Activated naive CD4-positive, alpha-beta T cell (primary cell): ENCODE measurements at regions not wholly inside any gene's neighbourhood (a gene's known extent, or its start where the extent isn't known, plus 50 kb on each side); places are given as distances from the start of the nearest gene placed in this dataset.

Experiments used
- DNase-seq, 4 experiments: peaks; one replicate each; lab custom pipeline; 2025; lab: John Stamatoyannopoulos, UW

DNA sequence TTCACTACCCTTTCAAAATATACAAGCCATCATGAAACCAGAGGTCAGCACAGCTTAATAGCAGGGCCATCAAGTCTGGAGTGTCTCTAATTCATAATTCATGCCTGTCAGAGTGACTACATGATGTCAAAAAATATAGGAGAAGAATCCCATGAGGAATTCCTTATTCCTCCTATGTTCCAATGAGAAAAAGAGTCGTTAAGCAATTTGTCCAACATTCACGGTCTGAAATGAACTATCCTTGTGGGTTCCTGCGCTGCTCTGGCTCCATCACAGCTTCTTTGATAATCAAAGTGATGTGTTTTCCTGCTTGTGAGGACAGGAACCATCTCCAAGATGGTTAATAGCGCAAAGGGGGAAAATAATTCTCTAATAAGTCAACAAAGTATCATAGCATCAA lies 560.4 kb upstream of the KLHL29 start:
- DNase-seq: no peak

DNA sequence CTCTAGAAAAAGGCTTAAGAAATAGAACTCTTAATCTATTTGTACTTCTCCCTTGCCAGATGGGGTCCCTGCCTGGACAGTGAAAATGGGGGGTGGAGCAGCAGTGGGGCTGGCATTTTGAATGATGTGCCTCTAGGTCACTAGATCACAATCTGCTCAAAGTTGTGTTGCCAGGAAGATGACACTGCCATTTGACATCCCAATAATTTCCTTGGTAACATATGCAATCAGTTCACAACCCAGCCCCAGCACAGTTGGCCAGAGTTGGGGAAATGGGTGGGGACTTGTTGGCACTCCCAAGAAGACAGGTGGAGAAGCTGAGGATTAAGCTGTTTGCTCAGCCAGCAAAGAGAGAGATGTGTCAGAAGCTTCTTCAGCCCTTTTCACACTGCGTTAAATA lies 558.3 kb upstream of the KLHL29 start:
- no peak for DNase-seq

DNA sequence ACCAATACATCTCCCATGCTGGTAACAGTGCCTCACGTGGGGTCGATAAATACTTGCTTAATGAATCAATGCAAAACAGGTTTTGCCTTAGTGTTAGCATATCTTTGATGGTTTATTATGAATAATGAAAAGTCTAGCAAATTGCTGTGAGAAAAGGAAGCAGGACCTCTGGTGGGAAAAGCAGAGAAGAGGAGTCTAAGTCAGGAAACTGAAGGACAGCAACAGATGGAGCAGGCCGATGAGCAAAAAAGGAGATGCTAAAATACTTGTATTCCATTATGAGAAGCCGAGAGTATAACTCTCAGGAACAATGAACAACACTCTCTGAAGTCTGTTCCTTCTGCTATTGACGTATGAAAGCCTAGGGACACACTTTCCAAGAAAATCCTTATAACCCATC lies 555.2 kb upstream of the KLHL29 start:
- no peak for DNase-seq

DNA sequence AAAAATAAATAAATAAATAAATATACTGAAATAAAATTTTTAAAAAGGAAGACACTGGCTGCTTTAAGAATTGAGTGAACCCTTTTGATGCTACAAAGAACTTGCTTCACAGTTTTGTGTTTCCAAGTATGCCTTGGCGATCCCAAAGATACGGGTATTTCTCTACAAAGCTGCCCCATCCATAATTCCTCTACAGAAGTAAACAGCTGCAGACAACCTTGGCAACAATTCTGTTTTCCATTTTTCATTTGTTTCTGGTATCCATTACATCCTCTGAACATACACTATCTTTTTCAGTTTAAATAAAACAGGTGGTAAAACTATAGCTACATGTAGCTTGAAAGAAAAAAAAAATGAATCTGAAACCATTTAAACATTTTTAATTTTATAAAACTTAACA lies 552.8 kb upstream of the KLHL29 start:
- no peak for DNase-seq

DNA sequence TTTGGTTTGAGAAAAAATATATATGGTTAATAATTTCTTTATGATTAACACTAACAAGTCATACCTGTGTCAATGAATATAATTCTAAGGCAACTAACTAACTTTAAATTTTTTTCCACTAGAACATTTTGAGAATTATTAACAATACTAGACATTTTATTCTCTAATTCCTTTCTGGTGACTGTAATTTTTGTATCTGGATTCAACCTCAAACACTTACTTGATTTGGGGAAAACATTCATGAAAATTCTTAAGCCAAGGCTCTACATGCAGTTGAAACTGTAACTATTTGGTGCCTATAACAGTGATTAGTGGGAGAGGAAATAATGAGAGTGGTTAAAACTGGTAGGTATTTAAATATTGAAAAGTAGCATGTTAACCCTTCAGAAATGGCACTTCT lies 546.5 kb upstream of the KLHL29 start:
- no peak for DNase-seq

DNA sequence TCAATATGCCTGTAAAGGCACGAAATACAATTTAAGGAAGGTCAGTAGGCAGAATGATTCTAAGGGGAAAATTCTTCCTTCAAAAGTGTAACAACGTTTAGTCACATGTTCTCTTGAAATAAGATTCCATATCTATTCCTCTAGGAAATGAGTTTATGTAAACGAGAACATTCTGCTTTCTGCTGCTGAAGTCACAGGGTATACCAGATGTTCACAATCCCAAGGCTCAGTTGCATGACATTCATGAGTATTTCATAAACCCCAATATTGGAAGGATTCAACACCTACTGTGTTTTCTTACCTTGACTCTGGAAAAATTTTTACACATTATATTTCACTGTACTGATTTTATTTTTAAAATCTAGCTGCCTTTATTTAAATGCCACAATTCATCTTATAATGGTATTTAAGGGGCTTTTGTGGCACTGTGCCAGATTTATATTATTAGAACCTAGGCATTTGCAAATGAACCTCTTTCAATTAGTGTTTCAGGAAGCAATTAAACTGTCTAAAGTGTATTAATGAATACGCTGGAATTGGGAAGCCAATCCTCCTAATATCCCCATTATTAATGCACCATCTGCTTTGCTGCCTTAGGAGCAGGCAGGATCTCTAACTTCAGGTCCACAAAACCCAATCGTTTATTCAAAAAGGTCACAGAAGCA lies 542.6 kb upstream of the KLHL29 start:
- no peak for DNase-seq

DNA sequence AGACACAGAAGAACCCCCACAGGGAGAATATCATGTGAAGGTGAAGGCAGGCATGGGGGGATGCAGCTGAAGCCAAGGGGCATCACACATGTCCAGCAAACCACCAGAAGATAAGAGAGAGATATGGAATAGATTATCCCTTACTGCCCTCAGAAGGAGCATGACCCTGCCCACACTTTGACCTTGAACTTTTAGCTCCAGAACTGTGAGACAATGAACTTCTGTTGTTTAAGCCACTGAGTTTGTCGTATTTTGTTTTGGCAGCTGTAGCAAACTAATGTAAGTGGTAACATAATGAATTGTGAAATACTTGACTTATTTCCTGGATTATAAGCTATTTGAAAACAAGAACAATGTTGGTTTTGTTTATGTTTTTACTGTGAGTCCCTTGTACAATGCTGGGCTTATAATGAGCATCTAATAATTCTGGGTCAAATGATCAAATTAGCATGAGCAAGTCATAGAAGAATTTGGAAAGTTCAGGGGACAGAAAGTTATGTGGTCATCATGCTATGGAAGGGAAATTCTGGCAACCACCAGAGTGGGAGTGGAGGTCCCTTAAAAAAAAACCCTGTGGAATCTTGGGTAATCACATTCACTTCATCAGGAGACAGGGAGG lies 541.0 kb upstream of the KLHL29 start:
- DNase-seq: no peak

DNA sequence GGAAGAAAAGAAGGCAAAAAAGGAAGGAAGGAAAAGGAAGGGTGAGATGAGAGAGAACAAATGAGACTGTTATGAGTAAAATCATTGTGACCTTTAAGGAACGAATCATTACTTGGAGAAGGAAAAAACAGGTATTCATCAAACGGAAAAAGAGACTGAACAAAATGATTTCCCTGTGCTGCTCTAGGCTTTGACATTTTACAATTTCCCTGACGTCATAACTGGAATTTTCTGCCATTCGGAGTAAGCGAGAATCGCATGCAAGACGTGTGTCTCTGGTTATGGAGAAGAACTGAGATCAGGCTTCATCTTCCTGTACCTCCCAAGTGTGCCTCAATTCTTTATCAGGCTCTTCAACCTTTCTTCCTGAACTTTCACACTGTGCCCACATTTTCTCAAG lies 534.7 kb upstream of the KLHL29 start:
- no peak for DNase-seq

DNA sequence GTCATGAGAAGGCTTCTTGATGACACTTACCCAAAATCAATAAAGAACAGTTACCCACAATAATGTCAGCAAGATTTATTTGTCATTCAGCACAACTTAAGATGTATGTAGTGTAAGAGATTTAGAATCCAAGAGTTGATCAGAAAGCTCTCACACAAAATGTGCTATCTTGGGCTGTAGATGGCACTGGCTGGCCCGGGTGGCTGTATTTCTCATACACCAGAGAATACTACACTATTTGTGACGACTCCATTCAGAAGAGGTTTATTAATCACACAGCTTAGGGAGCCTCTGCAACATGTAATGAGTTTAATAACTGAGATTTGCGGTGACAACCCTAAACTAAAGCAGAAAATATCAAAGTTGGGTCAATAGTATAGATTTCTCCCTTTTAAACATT lies 530.4 kb upstream of the KLHL29 start:
- DNase-seq: no peak

DNA sequence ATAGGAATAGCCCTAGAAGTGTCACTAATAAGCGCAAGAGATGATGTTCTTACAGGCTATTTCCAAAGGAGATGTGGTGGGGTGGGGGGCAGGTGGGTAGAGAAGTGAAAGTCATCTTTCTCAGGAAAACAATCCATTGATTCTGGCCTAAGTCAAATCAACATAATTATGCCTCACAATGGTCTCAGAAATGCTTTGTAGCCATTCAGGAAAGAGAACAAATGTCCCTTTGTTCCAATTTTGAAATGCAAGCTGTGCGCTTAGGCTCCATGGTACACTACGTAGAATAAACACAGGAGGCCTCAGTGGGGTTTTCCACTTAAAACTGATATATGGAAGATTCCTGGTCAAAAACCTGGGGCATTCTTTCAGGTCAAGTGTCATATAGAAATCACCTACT lies 529.9 kb upstream of the KLHL29 start:
- DNase-seq: no peak

DNA sequence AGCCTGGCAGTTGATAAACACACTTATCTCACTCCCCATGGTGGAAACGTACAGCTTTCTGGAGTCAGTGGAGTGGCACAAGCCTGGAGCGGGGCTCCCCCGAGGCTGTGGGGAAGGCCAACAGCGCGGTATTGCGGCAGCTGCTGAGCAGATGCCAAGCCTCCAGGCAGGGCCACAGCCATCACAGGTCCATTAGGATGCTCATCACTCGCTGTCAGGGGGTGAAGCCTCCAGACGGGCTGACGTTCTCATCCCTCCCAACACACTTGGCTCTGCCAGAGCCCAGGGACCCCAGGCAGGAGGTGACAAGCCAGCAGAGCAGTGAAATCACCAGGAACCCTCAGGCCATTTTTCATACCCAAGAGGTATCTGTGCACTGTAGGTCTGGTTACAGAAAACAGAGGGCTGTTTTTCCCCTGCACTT lies 529.2 kb upstream of the KLHL29 start:
- DNase-seq: no peak

DNA sequence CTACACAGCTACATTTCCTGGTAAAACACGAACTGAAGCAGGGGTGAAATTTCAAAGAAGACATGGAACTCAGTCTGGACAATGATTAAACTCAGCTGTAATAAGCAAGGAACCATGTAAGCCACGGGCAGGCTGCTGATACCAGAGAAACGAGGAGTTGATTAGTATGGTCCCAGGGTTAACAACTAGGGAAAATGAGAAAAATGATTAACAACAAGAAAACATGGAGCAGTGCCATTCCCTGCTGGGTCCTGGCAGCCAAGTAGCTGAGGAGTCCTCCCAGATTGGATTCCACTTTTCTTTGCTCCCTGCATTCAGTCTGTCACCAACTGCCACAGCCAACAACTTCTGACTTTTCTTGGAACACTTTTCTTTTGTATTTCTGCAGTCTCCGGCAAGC lies 517.0 kb upstream of the KLHL29 start:
- DNase-seq: no peak

DNA sequence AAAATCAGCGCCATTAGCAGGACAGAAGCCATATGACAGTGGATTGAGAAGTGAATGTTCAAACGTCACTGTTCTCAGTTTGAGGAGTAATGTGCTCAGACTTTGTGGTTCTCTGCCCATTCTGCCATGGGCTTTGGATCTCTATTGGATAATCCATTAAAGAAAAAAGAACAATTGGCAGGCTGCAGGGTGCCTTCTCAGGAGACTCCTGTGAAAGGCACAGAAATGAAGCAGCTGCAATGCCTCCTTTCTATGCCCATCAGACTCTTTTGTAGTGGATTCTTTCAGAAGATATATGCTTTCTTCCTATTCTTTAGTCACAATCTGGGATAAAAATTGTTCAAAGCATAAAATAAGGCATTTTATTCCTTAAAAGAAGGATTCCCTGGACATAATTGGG lies 506.9 kb upstream of the KLHL29 start:
- no peak for DNase-seq

DNA sequence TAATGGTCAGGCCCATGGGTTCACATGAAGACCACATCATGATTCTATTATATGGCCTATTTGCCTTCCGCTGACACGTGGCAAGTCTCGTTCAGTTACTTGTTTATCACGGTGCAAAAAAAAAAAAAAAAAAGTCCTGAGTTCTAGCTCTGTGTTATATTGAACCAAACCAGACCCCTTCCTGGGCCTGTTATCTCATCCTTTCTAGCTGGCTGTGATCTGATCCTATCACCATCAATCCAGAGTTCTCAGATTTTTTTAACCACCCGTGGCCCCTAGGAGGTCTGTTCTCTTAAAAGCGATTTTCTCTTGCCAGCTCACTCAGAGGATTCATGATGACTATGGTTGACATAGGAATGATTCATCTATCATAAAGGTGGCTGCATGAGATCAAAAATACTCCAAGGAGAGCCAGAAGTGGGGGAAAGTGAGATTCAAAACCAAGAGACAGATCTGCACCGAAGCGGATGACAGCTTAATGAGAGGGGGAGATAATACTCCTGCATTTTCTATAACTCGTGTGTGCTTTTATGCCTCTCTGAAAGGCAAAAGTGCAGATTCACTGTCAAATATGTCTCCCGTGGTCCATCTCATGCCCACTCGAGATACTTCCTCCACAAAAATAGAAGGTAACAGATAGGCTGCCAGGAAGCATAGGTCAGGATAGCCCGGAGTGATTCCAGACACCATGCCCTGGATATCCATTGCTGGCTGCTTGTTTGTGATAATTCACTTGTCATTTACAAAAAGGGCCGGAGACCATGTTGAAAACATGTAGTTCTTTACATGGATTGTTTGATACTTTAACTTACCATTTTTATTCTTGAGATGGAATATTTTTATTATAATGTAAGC lies 505.7 kb upstream of the KLHL29 start:
- no peak for DNase-seq

DNA sequence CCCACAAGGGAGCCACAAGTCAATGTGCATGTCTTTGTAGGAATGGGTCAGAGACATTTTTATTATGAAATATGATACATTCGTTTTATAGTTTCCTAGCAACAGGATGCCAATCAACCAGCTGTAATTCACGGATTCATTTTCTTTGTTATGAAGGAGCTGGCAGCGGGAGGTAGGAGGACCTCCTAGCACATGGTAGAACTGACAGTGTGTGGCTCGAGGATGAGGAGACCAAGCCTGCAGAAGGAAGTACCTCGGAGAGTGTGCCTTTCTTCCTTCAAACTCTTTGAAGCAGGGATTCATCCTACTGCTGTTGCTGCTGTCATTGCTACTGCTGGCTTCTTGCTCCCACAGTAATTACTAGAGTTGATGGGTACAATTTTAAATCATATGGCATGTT lies 504.8 kb upstream of the KLHL29 start:
- no peak for DNase-seq

DNA sequence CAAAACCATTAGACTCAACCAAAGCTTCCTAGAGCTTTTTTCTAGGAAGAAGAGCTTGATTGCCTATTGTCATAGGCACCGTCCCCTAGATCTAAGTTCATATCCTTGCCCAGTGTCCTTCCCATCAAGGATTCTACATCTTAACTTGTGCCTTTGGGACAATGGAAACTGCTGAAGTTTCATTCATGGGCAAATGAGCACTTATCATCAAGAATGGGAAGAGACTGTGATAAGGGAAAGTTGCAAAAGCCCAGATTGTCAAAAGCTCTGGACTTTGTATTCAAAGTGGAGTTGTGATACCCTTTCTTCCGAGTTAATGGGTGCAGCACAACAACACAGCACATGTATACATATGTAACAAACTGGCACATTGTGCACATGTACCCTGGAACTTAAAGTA lies 503.0 kb upstream of the KLHL29 start:
- no peak for DNase-seq

DNA sequence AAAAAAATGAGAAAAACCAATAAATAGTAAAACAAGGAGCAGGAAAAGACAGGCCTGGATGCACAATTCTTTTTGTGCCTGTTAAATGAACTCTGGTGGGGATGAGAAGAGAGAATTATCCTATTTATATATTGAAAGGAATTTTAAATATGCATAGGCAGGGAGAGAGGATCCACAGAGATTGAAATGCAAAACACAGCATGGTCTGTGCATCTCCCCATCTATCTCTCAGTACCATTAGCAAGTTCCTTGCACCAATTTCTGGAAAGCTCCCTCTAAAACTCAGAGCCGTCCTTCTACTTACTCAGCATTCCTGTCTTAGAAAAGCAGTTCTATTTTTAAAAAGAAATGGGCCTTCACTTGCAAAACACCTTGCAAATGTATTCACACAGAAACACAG lies 502.3 kb upstream of the KLHL29 start:
- no peak for DNase-seq

DNA sequence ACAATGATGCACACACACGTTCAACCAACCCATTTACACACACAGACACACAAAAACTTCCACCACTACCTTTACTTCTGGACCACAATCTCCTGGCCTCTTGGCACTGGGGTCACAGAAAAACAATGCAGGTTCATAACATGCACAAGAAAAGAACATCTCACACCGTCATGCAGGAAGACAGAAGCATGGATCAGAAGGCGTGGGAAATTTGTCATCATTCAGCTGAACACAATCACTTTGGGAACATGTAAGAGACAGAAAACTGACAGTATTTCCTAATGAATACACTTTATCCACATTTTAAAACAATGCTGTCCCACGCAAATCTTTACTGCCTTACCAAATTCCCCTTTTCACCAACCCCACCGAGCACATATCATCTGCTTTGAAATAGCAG lies 501.9 kb upstream of the KLHL29 start:
- DNase-seq: no peak

DNA sequence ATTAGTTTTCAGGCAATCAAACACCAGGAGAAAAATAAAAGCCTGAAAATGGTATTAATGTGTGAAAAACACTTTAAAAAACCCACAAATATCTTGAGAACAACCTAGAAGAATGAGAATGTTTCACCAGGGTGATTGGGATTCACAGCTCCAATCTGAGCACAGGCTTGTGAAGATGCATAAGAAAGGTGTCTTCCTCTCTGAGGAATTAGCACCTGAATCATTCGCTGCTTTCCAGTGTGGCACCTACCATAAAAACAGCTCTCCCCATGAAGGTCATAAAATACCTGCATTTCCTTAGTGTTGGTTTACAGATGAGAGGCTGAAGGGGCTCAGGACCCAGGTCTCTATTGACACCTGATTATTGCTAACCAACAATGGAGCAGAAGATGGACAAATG lies 499.7 kb upstream of the KLHL29 start:
- DNase-seq: no peak

DNA sequence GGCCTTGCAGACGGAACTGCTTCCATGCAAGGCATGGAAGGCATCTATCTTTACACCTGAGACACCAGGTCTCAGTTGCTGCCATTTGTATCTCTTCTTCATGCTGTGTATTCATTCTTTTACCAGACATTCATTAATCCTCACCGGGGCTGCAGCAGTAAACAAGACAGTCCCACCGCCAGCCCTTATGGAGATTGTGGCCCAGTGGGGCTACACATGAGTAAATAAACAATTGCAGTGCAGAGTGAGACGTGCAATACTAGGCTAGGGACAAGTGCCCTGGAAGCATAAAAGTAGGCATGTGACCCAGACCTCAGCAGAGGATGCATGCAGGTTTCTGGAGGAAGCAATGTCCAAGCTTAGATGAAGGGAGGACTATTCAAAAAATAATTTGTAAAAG lies 497.6 kb upstream of the KLHL29 start:
- DNase-seq: no peak

DNA sequence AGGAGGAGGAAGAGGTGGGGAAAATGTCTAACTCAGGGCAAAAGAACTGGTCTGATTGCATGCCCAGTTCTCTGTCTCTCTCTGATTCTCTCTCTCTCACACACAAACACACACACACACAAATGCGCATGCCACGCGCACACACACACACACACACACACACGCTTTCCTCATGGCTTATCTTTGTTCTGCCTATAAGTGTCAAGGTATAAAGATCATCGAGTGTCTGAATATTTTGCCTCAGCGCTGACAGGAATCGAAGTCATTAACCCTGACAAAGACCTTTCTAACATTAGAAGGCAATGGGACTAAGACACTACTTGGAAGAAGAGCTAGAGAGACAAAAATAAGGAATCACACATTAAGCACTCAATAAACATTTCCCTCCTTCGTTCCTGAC lies 497.1 kb upstream of the KLHL29 start:
- DNase-seq: no peak

DNA sequence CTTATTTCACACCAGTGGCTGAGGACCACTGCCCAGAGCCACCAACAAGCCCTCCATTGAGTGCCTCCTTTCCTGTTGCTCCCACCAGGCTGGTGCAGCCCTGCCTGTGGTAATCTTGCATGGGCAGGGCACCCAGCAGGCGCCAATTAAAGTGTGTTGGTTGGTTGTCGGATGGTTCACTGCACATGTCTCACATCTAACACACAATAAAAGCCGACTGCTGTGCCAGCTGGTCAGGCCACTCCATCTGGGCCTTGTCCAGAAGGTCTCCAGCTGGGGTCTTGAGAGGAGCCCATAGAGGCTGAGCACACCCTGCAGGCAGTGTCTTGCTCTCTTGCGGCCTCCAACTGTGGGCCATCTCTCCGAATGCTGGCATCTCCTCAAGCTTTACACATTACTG lies 494.8 kb upstream of the KLHL29 start:
- no peak for DNase-seq

DNA sequence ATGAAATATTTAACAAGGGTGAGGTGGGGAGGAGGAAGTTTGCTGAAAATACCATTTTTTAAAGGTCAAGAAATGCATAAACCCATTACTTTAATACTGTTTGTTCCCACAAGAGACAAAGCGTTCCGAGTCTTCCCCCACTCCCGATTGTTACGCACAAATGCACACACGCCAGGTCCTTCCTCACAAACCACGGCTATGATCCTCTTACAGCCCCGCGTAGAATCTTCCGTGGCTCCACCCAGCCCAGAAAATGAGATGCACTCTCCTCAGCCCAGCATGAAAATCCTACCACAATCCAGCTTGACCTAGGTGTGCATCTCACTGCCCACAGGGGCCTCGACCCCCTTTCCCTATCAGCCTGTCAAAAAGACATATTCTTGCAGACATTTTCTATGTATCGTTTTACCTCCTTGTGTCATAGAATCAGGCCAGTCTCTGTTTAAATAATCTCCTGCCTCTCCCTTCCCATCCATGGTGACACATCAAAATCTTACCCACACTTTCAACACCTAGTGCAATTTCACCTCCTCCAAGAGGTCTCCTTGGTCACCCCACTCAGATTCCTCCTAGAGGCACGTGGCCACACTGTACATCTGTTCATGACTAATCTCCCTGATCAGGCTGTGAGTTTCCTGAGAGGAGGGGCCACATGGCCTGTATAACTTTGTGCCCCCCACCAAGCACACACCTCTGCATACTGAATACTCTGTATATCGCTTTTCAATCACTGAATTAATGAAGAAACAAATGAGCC lies 491.0 kb upstream of the KLHL29 start:
- DNase-seq: no peak
